ENCODE measurements at regions not wholly inside any gene's neighbourhood (a gene's known extent, or its start where the extent isn't known, plus 50 kb on each side); places are given as distances from the start of the nearest gene placed in this dataset.
"Not testable (repeated sequence)": the region's sequence is repeated elsewhere in the genome, so short reads cannot be mapped to it uniquely, and the experiment has no call there.

DNA sequence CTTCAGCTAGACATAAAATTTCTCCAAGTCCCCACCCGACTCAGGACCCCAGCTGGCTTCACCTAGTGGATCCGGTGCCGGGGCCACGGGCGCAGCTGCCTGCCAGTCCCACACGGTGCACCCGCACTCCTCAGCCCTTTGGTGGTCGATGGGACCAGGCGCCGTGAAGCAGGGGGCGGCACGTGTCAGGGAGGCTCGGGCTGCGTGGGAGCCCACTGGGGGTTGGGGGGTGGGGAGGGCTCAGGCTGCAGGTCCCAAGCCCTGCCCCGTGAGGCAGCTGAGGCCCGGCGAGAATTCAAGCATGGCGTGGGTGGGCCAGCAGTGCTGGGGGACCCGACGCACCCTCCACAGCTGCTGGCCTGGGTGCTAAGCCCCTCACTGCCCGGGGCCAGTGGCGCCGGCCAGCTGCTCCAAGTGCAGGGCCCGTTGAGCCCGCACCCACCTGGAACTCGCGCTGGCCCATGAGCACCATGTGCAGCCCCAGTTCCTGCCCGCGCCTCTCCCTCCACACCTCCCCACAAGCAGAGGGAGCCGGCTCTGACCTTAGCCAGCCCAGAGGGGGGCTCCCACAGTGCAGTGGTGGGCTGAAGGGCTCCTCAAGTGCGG, 747.0 kb downstream of the FAM181B start:
- no peak for DNase-seq (ENCODE audit: low spot score)

DNA sequence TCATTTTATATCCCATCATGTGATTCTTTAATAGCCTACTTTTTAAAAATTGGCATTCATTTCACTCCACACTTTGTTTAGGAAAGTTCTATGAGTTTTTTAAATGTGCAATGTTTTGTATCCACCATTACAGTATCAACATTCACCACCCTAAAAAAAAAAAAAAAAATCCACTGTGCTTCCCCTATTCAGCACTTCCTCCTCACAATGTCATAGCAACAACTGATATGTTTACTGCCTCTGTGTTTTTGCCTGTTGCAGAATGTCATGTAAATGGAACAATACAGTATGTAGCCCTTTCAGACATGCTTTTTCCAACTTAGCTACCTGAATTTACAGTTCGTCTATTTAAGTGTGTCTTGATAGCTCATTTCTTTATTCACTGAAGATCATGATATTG, 754.2 kb downstream of the FAM181B start:
- no peak for DNase-seq (ENCODE audit: low spot score)

DNA sequence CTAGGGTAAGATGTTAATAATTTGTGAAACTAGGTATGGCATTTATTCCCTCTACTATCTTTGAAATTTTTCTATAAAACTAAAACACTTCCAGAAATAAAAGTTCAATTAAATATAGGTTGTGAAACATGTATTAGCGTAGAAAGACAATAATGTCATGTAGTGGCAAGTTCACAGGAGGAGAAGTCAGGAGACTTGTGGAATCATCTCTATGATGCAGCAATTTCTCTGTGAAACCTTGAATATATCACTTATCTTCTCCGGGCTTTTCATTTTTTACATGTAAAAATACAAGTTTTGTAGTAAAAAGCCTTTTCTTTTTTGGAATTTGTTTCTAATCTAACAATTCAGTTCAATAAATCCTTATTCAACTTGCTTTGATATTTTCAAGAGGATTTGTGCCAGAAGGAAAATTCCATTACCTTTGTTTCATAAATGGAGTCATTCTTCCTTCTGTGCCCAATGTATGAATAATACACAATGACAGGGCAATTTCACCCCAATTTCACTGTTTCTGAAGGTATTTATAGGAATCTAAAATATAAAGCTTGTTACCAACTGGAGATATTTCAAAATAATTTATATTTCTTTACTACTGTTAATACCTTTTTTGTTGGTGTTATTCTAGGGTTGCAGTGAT, 758.3 kb downstream of the FAM181B start:
- no peak for DNase-seq (ENCODE audit: low spot score)

DNA sequence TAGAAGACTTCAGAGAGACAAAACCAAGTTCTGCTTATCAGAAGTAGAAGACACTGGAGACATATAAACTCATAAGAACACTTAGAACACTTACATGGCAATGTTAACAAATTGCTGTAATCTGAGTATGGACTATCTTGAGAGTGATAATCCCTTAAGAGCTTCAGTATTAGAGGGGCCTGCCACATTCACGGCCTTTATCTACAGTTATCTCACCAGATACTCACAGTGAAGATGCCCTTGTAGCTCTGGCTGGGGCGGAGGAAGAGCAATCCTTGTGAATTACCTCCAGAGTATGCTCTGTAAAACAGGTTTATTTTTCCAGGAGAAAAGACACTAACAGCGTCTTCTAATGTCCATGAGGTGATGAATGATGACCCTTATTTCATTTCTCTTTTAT, 762.8 kb downstream of the FAM181B start:
- no peak for DNase-seq (ENCODE audit: low spot score)

DNA sequence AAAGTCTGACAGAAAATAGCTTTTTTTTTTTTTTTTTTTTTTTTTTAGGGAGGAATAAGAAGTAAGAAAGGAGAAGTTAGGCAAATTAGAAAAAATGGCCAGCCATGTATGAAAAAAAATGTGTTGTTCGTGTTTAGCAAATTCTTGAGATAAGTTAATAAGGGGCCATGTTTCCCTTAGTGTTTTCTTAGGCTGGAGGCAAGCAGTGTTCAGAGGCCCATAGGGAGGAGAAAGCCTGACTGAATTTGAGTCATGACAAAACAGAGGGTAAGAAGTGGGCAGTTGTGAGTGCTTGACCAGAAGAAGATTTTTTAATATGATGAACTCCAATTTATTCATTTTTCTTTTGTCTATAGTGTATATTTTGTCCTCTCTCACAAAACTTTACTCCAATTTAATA, 766.4 kb downstream of the FAM181B start:
- DNase-seq (ENCODE audit: low spot score) = no peak

DNA sequence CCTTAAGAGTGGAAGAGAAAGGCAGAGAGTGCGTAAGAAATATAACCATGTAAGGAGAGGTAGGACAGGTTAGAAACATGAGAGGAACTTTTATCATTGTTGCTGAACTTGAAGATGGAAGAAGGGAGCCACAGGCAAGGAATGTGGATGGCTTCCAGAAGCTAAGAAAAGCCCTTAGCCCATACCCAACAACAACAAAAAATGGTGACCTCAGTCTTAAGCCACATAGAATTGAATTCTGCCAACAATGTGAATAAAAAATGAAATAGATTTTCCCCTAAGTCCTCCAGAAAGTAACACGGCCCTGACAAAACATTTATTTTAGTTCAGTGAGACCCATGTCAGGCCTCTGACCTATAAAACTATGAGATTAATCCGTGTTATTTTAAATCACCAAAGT, 767.3 kb downstream of the FAM181B start:
- DNase-seq (ENCODE audit: low spot score) = no peak

DNA sequence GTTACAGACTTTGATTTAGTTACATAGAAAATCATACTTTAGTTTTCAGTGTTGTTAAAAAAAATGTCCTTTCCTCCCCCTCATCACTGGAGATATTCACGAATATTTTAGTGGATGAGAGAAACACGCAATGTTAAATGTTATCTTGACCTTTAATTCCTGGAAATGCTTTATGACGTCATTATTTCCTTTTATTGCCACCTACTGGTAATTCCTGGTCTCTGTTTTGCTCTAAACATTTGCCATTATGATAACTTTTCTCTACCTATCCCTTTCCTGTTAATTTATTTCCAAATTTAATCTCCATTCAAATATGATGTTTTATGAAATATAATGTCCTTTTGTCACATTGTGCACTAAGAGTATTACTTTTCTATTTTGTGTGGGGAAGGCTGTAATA, 770.6 kb downstream of the FAM181B start:
- no peak for DNase-seq (ENCODE audit: low spot score)

DNA sequence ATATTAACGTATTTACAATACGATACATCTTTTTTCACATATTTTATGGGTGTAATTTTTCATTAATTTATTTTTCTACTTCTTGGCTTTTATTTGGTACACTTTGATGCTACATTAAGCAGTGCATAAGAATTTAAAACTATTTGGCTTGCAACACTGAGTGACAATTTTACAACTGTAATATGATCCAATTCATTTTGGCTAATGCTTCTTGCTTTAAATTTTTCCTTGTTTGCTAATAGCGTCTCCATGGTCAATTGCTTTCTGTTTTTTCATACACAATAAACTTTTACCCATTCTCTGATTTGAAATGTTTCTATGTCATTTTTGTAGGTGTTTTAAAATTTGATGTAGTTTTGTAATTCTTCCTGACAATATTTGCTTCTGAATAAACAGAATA, 773.2 kb downstream of the FAM181B start:
- DNase-seq (ENCODE audit: low spot score) = no peak

DNA sequence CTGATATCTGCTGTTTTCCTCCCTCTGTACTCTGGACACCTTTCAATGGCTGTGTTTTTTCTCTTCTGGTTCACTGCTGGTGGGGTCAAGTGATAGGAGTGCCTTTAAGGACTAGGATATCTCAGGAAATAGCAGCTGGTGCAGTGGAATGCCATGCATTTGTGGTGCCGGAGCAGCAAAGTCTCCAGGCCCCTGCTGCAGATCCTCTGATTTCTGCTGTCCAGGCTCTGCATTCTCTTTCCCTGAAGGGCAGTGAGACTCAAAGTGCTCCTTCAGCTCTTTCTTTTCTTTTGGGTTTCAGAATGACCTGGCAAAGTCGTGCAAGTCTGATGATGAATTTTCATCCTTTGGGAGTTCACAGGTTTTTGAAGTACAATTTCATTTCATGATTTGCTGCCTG, 774.3 kb downstream of the FAM181B start:
- no peak for DNase-seq (ENCODE audit: low spot score)

DNA sequence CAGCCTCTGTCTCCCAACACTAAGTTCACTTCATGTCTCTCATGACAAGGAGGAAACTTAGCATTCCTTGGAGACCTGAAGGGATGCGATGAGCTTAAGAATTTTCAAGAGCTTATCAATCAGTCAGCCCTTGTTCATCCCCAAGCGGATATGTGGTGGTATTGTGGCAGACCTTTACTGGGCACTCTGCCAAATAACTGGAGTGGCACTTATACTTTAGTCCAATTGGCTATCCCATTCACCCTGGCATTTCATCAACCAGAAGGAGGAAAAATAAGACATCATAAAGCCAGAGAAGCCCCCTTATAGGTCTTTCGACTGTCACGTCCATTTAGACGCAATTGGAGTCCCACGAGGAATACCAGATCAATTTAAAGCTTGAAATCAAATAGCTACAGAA, 779.4 kb downstream of the FAM181B start:
- DNase-seq (ENCODE audit: low spot score) = not testable (repeated sequence)

DNA sequence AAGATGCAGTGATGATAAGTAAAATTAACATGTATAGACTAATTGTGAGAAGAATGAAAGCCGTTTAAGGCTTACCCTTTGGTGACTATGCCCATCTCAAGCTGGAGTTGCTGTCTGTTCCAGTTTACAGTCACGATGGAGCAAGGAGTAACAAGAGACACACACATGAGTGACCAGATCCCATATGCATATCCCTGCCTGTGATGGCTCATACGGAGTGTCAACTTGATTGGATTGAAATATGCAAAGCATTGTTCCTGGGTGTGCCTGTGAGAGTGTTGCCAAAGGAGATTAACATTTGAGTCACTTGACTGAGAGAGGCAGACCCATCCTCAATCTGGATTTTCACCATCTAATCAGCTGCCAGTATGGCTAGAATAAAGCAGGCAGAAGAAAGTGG, 786.8 kb downstream of the FAM181B start:
- DNase-seq (ENCODE audit: low spot score) = no peak

DNA sequence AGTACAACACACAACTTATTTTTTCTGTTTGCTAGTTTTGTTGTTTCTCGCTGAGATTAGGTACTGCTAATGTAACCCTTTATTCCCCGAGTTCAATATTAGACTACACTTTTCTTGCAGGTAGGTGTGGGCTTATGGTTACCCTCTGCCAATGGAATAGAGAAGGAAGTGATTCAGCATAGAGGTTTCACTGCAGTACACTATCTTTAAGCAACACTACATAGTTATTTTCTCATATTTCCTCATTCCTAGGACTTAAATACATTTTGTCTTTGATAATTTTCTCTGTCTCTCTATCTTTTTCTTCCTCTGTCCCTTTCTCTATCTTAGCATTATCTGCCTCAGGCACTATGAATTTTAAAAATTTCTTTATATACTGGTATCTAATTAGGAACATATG, 791.0 kb downstream of the FAM181B start:
- no peak for DNase-seq (ENCODE audit: low spot score)

DNA sequence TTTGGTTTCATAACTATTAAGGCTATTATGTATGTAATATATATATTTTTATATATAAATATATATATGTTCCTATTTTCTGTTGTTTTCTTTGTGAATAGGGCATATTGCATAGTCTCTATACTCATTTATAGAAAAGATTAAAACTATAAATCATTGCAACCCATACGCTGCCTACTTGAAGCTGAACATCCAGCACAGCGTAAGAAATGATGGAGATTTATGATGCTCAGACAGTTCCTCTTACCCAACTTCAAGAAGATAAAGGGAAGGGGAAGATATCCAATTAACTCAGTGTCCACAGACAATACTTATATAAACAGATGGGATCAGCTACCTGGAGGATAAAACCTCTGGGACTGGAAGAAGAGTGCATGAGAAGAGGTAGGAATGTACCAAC, 791.7 kb downstream of the FAM181B start:
- DNase-seq (ENCODE audit: low spot score) = no peak

DNA sequence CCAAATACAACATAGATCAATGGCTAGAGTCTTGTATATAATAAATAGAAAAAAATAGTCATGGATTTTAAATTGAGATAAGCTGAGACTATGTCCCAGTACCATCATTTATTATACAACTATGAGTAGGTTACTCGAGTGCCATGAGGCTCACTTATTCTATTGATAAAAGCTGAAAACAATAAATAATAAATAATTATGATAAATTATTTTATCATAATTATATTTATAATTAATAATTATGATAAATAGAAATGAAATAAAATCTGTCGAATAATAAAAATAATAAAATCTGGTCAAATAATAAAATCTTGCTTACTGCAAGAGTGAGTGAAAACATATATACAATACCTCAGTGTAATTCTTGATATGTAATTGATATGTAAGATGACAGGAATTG, 801.4 kb downstream of the FAM181B start:
- DNase-seq (ENCODE audit: low spot score) = no peak

DNA sequence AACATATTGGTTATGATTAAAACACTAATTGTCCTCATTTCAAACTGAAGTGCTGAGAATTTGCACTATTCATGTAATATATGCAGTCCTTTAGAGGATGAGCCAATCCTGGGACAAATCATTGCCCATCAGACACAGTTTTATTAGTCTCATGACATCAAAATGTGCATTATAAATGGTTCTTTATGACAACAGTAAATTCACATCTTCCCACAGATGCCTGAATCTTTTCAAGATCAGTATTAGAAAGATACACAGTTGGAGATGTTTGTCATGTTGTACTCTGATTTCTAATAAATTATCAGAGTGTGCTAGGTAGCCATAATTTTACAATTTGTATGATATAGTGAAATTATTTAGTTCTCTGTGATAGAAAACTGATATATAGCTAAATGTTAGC, 813.5 kb downstream of the FAM181B start:
- no peak for DNase-seq (ENCODE audit: low spot score)

DNA sequence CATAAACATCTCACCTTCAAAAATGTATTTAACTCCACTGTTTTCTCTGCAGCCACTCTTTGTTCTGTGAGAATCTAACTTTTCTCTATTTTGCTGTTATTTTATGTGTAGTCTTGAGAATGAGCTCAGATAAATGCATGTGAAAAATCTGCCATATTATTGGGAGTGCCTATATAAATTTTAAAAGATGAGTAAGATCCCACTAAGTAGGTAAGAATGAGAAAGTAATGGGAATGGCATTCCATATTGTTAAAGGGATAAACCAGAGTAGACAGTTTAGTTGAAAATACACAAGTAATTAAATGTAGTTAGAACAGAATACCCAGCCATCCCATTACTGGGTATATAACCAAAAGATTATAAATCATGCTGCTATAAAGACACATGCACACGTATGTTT, 817.2 kb downstream of the FAM181B start:
- DNase-seq (ENCODE audit: low spot score) = no peak

DNA sequence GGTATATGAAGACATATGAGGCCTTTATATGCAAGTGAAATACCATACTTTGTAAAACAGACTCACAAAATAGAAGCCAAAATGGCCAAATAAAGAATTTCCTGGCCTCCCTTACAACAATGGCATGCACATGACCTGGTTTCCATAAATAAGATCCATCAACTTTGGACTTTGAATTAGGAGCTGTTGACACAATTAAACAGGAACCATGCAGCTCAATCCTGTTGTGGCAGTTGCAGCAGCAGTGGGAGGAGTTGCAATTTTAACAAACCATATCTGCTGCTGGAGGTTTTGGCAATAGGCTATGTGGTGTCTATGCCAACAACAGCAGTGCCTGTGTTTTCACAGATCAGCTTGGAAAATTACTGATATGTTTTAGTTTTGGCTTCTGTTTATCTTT, 818.6 kb downstream of the FAM181B start:
- no peak for DNase-seq (ENCODE audit: low spot score)

DNA sequence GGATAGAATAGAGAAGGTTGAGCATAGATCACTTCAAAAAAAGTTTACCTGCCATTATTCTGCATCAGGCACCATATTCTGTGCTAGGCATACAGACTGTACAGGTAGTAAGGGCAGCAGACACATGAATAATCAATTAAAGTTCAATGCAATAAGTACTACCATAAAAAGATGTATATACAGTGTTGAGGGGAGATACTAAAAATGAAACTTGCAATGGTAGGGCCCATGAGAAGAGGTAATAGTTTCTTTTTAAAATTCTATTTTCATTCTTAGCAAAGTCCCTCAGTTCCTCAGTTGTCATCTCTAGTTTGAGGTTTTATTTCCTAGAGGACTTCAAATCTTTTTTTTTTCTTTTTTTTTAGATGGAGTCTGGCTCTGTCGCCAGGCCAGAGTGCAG, 819.9 kb downstream of the FAM181B start:
- DNase-seq (ENCODE audit: low spot score) = no peak

DNA sequence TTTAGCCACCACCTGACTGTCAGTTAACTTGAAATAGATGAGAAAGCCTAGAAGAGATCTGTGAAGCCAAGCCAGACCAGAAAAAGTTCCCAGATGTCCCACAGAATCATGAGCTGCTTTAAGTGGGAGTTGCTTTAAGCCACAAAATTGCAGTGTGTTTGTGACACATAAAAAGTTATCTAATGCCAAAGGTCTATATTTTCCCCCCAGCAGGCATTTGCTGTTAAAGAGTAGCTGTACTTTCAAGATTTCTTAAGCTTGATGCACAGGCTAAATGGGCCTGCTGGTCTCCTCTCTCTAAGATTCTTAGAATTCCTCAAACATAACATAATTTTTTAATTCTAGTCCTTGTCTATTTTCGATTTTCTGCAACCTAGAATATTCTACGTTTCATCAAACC, 825.7 kb downstream of the FAM181B start:
- no peak for DNase-seq (ENCODE audit: low spot score)

DNA sequence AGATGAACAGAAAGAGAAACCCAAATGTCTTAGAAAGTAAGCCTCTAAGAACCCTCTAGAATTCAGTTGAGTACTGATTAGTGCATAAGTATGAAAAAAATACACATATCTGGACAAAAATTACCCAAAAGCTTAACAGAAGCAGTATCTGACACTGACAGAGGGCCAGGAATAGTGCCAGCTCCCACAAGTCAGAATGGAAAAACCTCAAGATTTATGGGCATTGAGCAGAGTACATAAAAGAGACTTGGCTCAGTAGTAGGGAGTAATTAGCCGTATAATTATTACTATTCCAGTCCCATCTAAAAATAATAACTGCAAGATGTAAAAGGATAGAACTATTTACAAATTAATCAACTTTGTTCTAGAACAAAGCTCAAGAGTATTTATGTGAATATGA, 834.5 kb downstream of the FAM181B start:
- DNase-seq (ENCODE audit: low spot score) = no peak

DNA sequence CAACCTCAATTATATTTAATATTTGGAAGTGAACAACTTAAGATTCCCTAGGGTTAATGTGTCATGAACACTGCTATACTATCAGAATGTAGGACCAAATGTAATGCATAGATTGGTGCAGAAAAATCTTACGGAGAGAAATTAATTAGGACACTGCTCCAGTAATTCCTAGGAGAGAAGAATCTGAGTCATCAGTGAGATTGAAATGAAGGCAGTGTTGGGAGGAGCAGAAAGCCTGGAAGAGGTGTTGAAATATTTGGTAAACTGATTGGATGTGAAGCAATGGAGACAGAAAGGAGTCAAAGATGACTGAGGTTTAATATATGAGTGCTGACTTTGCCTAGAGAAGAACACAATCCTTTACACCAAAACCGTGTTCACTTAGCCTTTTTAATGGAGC, 836.0 kb downstream of the FAM181B start:
- no peak for DNase-seq (ENCODE audit: low spot score)

DNA sequence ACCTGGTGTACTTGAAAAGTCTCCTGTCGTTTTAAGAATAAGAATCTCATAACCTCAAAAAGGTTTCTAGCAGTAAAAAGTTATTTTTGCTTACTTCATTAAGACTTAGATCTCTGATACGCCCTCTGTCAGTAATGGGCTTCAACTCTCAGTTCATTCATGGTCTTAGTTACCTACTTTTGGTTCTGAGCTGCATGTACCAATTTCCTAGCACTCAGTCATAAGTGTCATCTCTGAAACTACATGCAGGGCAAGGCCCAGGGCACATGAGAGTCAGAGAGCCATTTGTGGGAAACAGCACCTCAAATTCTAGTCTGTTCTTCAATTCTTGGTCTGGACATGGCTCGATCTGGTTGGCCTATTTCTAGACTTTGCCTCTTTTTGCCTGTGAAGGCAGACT, 838.4 kb downstream of the FAM181B start:
- DNase-seq (ENCODE audit: low spot score) = no peak

DNA sequence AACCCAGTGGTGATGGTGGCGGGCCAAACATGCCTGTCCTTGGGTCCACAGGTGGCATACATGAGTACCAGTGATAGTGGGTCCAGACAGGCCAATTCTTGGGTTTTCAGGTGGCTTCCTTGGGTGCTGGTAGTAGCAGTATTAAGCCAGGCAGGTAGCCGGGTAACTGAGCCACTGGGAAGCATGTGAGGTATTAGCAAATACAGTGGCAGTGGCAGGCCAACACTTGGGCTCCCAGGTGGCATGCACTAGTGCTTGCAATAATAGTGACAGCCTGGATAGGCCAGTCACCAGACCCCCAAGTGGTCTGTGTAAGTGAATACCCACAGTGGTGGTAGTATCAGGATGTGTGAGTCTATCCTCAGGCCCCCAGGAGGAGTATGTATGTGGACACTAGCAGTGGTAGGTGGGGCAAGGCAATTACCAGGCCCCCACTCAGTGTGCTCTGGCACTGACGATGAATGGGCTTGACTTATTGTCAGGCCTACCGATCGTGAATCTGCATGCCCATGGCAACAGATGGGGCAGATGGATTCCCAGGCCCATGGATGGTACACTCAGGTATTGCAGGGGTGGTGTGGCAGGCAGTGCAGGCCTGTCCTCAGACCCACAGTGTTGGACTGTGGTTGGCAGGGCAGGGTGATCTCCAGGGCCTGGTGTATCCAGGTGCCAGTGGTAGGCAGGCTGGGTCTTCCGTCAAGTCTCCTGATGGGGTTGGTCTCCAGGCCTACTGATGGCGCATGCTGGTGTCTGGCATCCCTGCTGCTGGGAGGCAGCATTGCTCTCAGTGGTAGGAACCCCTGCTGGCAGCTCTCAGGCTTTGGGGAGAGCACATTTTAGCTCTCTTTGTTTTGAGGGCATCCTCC, 840.7 kb downstream of the FAM181B start:
- DNase-seq (ENCODE audit: low spot score) = no peak

DNA sequence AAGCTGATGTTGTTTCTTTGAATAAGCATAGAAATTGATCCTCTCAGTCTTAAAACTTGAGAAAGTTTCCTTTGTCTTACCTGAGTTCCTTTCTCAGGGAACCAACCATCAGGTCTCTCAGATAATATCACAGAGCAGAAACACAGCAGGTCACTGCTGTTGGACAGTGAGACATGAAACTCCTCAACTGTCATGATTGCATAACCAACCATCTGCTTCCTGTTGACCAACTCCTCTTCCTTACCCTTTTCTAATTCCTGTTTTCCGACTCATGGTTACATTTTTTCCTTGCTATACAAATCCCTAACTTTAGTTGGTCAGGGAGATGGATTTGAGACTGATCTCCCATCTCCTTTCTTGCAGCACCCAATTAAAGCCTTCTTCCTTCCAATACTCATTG, 845.3 kb downstream of the FAM181B start:
- DNase-seq (ENCODE audit: low spot score) = no peak
